Heart left ventricle (tissue), 13 donors: ENCODE measurements at regions not wholly inside any gene's neighbourhood (a gene's known extent, or its start where the extent isn't known, plus 50 kb on each side); places are given as distances from the start of the nearest gene placed in this dataset.

Experiments used
- POLR2A ChIP-seq, 2 donors: fragments of 450-650 bp; IDR thresholded peaks; one replicate each; pipeline ENCODE4 v1.6.1; 2017; ENCODE audit warnings: antibody characterized with exemption in 2 of 2, mild to moderate bottlenecking in 2 of 2, moderate library complexity in 2 of 2
- TF ChIP-seq, protein P1 (sequence below), 12 donors: fragments of 200-600 bp; sonication (generic) in 4 of 12; IDR thresholded peaks; one replicate each; pipeline versions ENCODE4 v1.5.0 to v1.8.0; 2018 to 2022; ENCODE audit warnings: antibody characterized with exemption in 12 of 12, mild to moderate bottlenecking in 5 of 12
- donor health status: ischemic (EF 13 %, LVEDD 7.1; RV severe dilation, severe dysfunction).
- donor health status: DM: no; HTN: yes; CAD: no.
- donor health status: DM: no; HTN: no; CAD: no.
- donor health status: ischemic (EF 25% LVEDD 6.9; RV normal size, moderate dysfunction).
- donor health status: ischemic (EF 25% LVEDD 5.7; RV mildly dilated, moderate dysfunction).
- donor health status: ischemic (EF 35%, LVEDD 5.7; RV mildly dilated, moderate dysfunction).
- donor health status: nonischemic (EF 11% LVEDD 7.7; RV severe dilation, severe dysfunction).
- donor health status: DM: yes; HTN: yes; CAD: no.
- donor health status: PGD.
- donor health status: ischemic (EF 29% LVEDD 5.4; RV normal size, mild dysfunction).
- donor health status: nonischemic (EF 23%, LVEDD 6.1; RV moderate dilation, normal function).

DNA sequence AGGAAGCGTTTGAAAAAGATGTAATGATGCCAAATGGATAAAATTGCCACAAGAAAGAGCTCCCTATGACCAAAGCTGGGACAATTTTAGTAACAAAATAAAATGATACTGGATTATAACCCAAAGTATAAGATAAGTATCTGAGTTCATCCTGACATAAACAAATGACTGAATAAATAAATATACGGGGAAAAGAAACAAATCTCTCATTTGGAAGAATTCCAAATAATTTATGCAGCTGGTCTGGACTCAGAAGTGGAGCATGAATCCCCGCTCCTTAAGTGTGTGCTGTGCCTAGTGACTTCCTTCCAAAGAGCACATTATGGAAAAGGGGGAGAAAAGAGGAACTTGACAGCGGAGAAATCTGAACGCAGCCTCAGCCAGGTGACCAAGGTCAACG, 186.2 kb downstream of the RAMP3 start:
- TF ChIP-seq POLR2A (IDR thresholded peaks at IDR 0.05), result no peak
- TF ChIP-seq, protein P1, sequence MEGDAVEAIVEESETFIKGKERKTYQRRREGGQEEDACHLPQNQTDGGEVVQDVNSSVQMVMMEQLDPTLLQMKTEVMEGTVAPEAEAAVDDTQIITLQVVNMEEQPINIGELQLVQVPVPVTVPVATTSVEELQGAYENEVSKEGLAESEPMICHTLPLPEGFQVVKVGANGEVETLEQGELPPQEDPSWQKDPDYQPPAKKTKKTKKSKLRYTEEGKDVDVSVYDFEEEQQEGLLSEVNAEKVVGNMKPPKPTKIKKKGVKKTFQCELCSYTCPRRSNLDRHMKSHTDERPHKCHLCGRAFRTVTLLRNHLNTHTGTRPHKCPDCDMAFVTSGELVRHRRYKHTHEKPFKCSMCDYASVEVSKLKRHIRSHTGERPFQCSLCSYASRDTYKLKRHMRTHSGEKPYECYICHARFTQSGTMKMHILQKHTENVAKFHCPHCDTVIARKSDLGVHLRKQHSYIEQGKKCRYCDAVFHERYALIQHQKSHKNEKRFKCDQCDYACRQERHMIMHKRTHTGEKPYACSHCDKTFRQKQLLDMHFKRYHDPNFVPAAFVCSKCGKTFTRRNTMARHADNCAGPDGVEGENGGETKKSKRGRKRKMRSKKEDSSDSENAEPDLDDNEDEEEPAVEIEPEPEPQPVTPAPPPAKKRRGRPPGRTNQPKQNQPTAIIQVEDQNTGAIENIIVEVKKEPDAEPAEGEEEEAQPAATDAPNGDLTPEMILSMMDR (IDR thresholded peaks at IDR 0.05), result no peak
